GM12873 (cell line): ENCODE measurements at regions not wholly inside any gene's neighbourhood (a gene's known extent, or its start where the extent isn't known, plus 50 kb on each side); places are given as distances from the start of the nearest gene placed in this dataset.

Experiments
- CTCF ChIP-seq: IDR thresholded peaks from 2 replicates; pipeline ENCODE4 v1.5.1; 2012; ENCODE audit warnings: low read depth, mild to moderate bottlenecking, moderate library complexity, low read length, control low read depth; ENCODE audit not compliant: insufficient read depth; ENCODE audit errors: missing control alignments

GRCh38 chr6:1129131-1129530, 182.8 kb upstream of the FOXQ1 start:
- no peak for TF ChIP-seq CTCF

GRCh38 chr6:1127597-1128288, 184.2 kb upstream of the FOXQ1 start:
- TF ChIP-seq CTCF = no peak

- TF ChIP-seq CTCF = no peak
Measured at GRCh38 chr6:1127129-1127528, 184.8 kb upstream of the FOXQ1 start.

- TF ChIP-seq CTCF = no peak
Measured at GRCh38 chr6:1126036-1126435, 185.9 kb upstream of the FOXQ1 start.

GRCh38 chr6:1125297-1125696, 186.6 kb upstream of the FOXQ1 start:
- no peak for TF ChIP-seq CTCF

GRCh38 chr6:1124885-1125284, 187.0 kb upstream of the FOXQ1 start:
- TF ChIP-seq CTCF = no peak

GRCh38 chr6:1123386-1124375, 188.2 kb upstream of the FOXQ1 start:
- no peak for TF ChIP-seq CTCF
